ENCODE measurements at regions not wholly inside any gene's neighbourhood (a gene's known extent, or its start where the extent isn't known, plus 50 kb on each side); places are given as distances from the start of the nearest gene placed in this dataset.

- no peak for TF ChIP-seq CTCF (IDR thresholded peaks at IDR 0.05)
- no peak for TF ChIP-seq POLR2A (IDR thresholded peaks at IDR 0.05)
These were observed 273.2 kb downstream of the CD83 start for GRCh38 chr6:14390805-14391204.

Data from body of pancreas (tissue), 4 donors.